ENCODE measurements at regions not wholly inside any gene's neighbourhood (a gene's known extent, or its start where the extent isn't known, plus 50 kb on each side); places are given as distances from the start of the nearest gene placed in this dataset.

GRCh38 chr1:238060061-238060460 lies 169.3 kb upstream of the ZP4 start:
- Histone ChIP-seq H3K4me3 (ENCODE audit: low read depth, low read length, poor library complexity, severe bottlenecking) (no peak overlapping the region), H3K9me3 (ENCODE audit: low read length) (no peaks in the 10 kb centered on the region), H3K27ac (ENCODE audit: low read depth, low read length, poor library complexity, severe bottlenecking) (no peak overlapping the region), H3K4me1 (ENCODE audit: insufficient read depth, low read length, poor library complexity, severe bottlenecking) (no peaks in the 10 kb centered on the region), H3K4me2 (ENCODE audit: low read length) (no peak overlapping the region), H3K9me2 (ENCODE audit: insufficient read depth, low read length) (no peaks in the 10 kb centered on the region), H3K79me2 (ENCODE audit: insufficient read depth, low read depth, low read length) (no peaks in the 10 kb centered on the region), H4K20me1 (ENCODE audit: insufficient read depth, low read length) (no peaks in the 10 kb centered on the region), H3K36me3 (ENCODE audit: insufficient read depth, low read length) (no peaks in the 10 kb centered on the region), H2AFZ (ENCODE audit: low read length) (no peak overlapping the region)
- intact Hi-C loops (cut with micrococcal nuclease; ENCODE audit: unreplicated experiment): no loop called here
- ChIA-PET CTCF (ENCODE audit: unreplicated experiment) (no interaction called here), POLR2A (no interaction called here)
- no TSS peak for BruUV-seq (replicated peaks)
- TF ChIP-seq EZH2phosphoT487 (IDR thresholded peaks at IDR 0.05; ENCODE audit: borderline replicate concordance, low read depth, low read length) (no peak), CTCF (conservative IDR thresholded peaks at IDR 0.05; ENCODE audit: low read length) (no peak)
- DNase-seq (ENCODE audit: low spot score): no peak

GRCh38 chr1:238052496-238053266 lies 162.0 kb upstream of the ZP4 start:
- Histone ChIP-seq H3K4me1 (ENCODE audit: insufficient read depth, low read length, poor library complexity, severe bottlenecking) (no peaks in the 10 kb centered on the region), H3K4me2 (ENCODE audit: low read length) (no peak overlapping the region), H3K4me3 (ENCODE audit: low read depth, low read length, poor library complexity, severe bottlenecking) (no peak overlapping the region), H3K27ac (ENCODE audit: low read depth, low read length, poor library complexity, severe bottlenecking) (no peak overlapping the region), H4K20me1 (ENCODE audit: insufficient read depth, low read length) (no peaks in the 10 kb centered on the region), H3K36me3 (ENCODE audit: insufficient read depth, low read length) (no peaks in the 10 kb centered on the region), H3K9me3 (ENCODE audit: low read length) (no peaks in the 10 kb centered on the region), H2AFZ (ENCODE audit: low read length) (no peak overlapping the region), H3K9me2 (ENCODE audit: insufficient read depth, low read length) (no peaks in the 10 kb centered on the region), H3K79me2 (ENCODE audit: insufficient read depth, low read depth, low read length) (no peaks in the 10 kb centered on the region)
- TF ChIP-seq CTCF (conservative IDR thresholded peaks at IDR 0.05; ENCODE audit: low read length): no peak
- DNase-seq (ENCODE audit: low spot score): no peak
- POLR2A ChIA-PET: interaction anchor here (0.8 to 1.1 kb wide), 2 partner anchors 13 to 15 kb away, joined by 3 to 4 read pairs; no protein-coding TSS in a partner anchor
- no TSS peak for BruUV-seq (replicated peaks)
- intact Hi-C loops (cut with micrococcal nuclease; ENCODE audit: unreplicated experiment): no loop called here
- CTCF ChIA-PET (ENCODE audit: unreplicated experiment): no interaction called here

- Histone ChIP-seq H3K4me3 (ENCODE audit: low read depth, low read length, poor library complexity, severe bottlenecking) (no peak overlapping the region), H3K9me2 (ENCODE audit: insufficient read depth, low read length) (no peaks in the 10 kb centered on the region), H3K27ac (ENCODE audit: low read depth, low read length, poor library complexity, severe bottlenecking) (no peak overlapping the region), H3K9me3 (ENCODE audit: low read length) (no peaks in the 10 kb centered on the region), H3K4me2 (ENCODE audit: low read length) (no peak overlapping the region), H3K36me3 (ENCODE audit: insufficient read depth, low read length) (no peaks in the 10 kb centered on the region), H4K20me1 (ENCODE audit: insufficient read depth, low read length) (no peaks in the 10 kb centered on the region), H3K4me1 (ENCODE audit: insufficient read depth, low read length, poor library complexity, severe bottlenecking) (no peaks in the 10 kb centered on the region), H2AFZ (ENCODE audit: low read length) (no peak overlapping the region), H3K79me2 (ENCODE audit: insufficient read depth, low read depth, low read length) (no peaks in the 10 kb centered on the region)
- TF ChIP-seq EZH2phosphoT487 (IDR thresholded peaks at IDR 0.05; ENCODE audit: borderline replicate concordance, low read depth, low read length): no peak
- TF ChIP-seq CTCF (conservative IDR thresholded peaks at IDR 0.05; ENCODE audit: low read length): no peak
- intact Hi-C loops (cut with micrococcal nuclease; ENCODE audit: unreplicated experiment): no loop called here
- CTCF ChIA-PET (ENCODE audit: unreplicated experiment): no interaction called here
- POLR2A ChIA-PET: no interaction called here
- BruUV-seq (replicated peaks): no TSS peak
- DNase-seq (ENCODE audit: low spot score): no peak
These were observed 138.4 kb upstream of the ZP4 start for GRCh38 chr1:238029126-238029525.

All from OCI-LY7 (cell line).